Pancreas (tissue), 10 donors: ENCODE measurements at regions not wholly inside any gene's neighbourhood (a gene's known extent, or its start where the extent isn't known, plus 50 kb on each side); places are given as distances from the start of the nearest gene placed in this dataset.

Experiments used
- ATAC-seq, 4 donors: fragments of 200-7000 bp; cut with Tn5 transposase; one replicate each; pipeline versions ENCODE4 v1.8.0 to v1.9.1; 2020; ENCODE audit warnings: mild to moderate bottlenecking in 4 of 4, moderate library complexity in 4 of 4
- DNase-seq, 6 donors: peaks; one replicate each; pipeline ENCODE4 v3.0.0-alpha.2; 2020
- FAIRE-seq: peaks from 2 replicates; lab custom pipeline; 2012; peaks lifted over from hg19 to GRCh38; lab: Jason Lieb, UNC
- H3K27ac ChIP-seq, 4 donors: fragments of 200-600 bp; sonication (generic); 1 replicate in 3 of 4; 2 replicates in 1 of 4; pipeline versions ENCODE4 v1.5.0 to v1.8.0; 2020
- H3K27me3 ChIP-seq, 4 donors: fragments of 200-600 bp; one replicate each; pipeline ENCODE4 v1.8.0; 2021
- H3K36me3 ChIP-seq, 3 donors: fragments of 200-600 bp; sonication (generic) in 1 of 3; one replicate each; pipeline versions ENCODE4 v1.5.0 to v1.8.0; 2020 to 2021
- H3K4me1 ChIP-seq, 3 donors: fragments of 200-600 bp; one replicate each; pipeline ENCODE4 v1.8.0; 2021
- H3K4me3 ChIP-seq, 4 donors: fragments of 200-600 bp; sonication (generic) in 2 of 4; one replicate each; pipeline versions ENCODE4 v1.5.0 to v1.8.0; 2020 to 2021
- H3K9me3 ChIP-seq, 4 donors: fragments of 200-600 bp; one replicate each; pipeline ENCODE4 v1.8.0; 2021
- CTCF ChIP-seq, 4 donors: fragments of 200-600 bp; sonication (generic) in 3 of 4; IDR thresholded peaks; one replicate each; pipeline versions ENCODE4 v1.5.0 to v1.8.0; 2021; ENCODE audit warnings: antibody characterized with exemption in 4 of 4
- WGBS, 2 donors: extraction: QIAGEN DNeasy Blood & Tissue Kit; methylation state at CpG; one replicate each; pipeline ENCODE4 v1.1.7; 2013; 5-methylcytosine and 5-hydroxymethylcytosine counted together
- intact Hi-C, 3 donors: fragments of 100-400 bp; cut with DNase I; formaldehyde crosslinking; loops; one replicate each; pipeline versions ENCODE4 v1.11.1 to v1.14.2; 2022
- donor health status: healthy with polysubstance abuse.
- donor health status: DM: no; HTN: no; CAD: no; lungs with moderate emphysema.
- donor health status: DM: no; HTN: no; CAD: no.
- donor health status: control.
- donor health status: control.
- donor health status: Bipolar disorder and iron deficiency.
- donor health status: DM: yes; HTN: yes; CAD: no.
- donor health status: DM: no; HTN: no; CAD: no.
- donor health status: DM: no; HTN: no; CAD: no.
- donor health status: DM: yes; HTN: yes; CAD: no.

DNA sequence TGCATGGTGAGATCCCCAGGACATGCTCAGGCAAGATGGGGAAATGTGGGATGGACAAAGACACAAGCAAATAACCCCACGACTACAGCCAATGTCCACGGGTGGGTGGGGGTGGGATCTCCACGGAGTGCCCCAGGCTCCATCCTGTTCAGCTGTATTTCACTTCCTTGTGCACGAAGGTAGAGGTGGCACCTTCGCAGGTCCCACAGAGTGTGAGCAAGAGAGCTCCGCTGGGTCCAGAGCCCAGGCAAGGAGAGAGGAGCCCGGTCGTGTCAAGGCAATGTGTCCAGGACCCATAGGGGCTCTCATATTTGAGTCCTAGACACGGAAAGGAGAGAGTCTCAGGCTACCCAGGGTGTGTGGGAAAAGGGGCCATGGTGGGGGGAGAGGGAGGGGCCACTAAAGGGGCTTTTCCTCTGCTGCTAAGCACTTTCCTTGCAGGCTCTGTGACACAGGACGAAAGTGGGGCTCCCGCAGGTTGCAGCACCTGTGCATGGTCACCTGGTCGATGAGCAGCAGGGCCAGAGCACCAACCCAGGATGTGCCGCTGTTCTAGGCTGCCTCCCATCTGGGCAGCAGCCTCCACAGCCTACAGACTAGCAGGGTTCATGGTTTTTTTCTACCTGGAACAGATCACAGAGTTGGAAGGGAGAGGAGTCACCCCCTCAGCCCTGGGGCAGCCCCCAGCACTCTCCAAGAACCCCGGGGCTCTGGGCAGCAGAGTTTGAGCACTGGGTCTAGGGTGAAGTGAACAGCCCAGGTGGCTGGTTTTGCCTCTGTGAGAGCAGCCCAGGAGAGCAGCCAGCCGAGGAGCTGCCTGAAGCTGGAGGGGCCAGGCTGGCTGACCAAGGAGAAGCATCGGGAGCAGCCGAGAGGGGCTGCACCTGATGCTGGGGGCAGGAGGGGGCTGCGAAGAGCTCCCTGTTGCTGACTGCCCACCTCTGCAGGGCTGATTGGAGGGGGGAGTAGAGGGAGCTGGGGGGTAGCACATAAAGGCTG lies 100.7 kb upstream of the MVB12B start:
- Histone ChIP-seq H3K4me1 (no peaks in the 10 kb centered on the region), H3K27me3 (peaks cover 0 to 14% (median 1%) of the 10 kb centered on the region in 4 donors), H3K27ac (no peak overlapping the region), H3K4me3 (no peak overlapping the region), H3K9me3 (no peaks in the 10 kb centered on the region), H3K36me3 (no peaks in the 10 kb centered on the region)
- TF ChIP-seq CTCF (IDR thresholded peaks at IDR 0.05), result no peak
- FAIRE-seq (no peak), ATAC-seq (no peak), DNase-seq (no peak)
- intact Hi-C loops, result loop anchor here in 2 of 3 donors (5.0 kb wide), 1 partner anchor 814 kb away; no protein-coding TSS in a partner anchor
- WGBS, 2 donors, result 46 to 51% methylated on average over 17 to 18 of the region's 18 CpGs

- 62 to 77% methylated on average over 27 of the region's 27 CpGs for WGBS, 2 donors
- FAIRE-seq, result no peak
- ATAC-seq, result no peak
- Histone ChIP-seq H3K4me3 (no peak overlapping the region), H3K27ac (no peak overlapping the region), H3K36me3 (no peaks in the 10 kb centered on the region), H3K27me3 (peaks cover 0 to 3% (median 0%) of the 10 kb centered on the region in 4 donors), H3K9me3 (no peaks in the 10 kb centered on the region), H3K4me1 (no peaks in the 10 kb centered on the region)
- TF ChIP-seq CTCF (IDR thresholded peaks at IDR 0.05), result no peak
- intact Hi-C loops, result loop anchor here in 2 of 3 donors (5.0 kb wide), 1 partner anchor 815 kb away; no protein-coding TSS in a partner anchor
- no peak for DNase-seq
Observed at GRCh38 chr9:126226991-126227936, 99.4 kb upstream of the MVB12B start.

DNA sequence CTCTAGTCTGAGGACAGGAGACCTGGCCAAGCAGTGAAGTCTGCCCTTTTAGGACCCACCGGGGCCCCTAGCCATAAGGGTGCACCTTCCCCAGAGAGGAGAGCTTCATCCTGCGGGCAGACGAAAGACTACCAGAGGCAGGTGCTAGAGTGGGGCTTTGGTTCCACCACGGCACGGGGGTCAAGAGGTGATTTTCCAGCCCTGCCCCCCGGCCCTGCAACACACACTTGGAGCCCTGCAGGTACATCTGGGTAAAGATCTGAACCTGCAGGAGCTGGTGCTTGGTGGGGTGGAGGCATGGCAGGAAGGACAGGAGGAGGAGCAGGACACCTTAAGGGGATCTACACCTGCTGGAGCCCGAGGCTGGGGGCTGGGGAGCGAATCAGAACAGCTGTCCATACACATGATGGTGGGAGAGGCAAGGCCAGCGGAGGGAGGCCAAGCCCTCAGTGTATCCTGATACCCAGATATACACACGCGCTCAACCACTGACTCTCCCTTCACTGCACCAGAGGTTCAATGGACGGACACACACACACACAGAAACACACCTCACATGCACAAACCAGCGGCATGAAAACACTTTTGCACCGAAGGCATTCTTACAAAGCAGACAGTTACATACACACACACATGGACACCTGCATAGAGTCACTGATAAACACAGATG lies 98.4 kb upstream of the MVB12B start:
- no peak for ATAC-seq
- no peak overlapping the region for H3K4me3 ChIP-seq
- DNase-seq, result no peak
- FAIRE-seq, result no peak
- no peaks in the 10 kb centered on the region for H3K9me3 ChIP-seq
- no peaks in the 10 kb centered on the region for H3K4me1 ChIP-seq
- WGBS, 2 donors, result 58 to 71% methylated on average over 14 of the region's 14 CpGs
- intact Hi-C loops, result loop anchor here in 2 of 3 donors (5.0 kb wide), 1 partner anchor 816 kb away; no protein-coding TSS in a partner anchor
- H3K27ac ChIP-seq, result no peak overlapping the region
- no peak for TF ChIP-seq CTCF (IDR thresholded peaks at IDR 0.05)
- no peaks in the 10 kb centered on the region for H3K36me3 ChIP-seq
- no peaks in the 10 kb centered on the region for H3K27me3 ChIP-seq

DNA sequence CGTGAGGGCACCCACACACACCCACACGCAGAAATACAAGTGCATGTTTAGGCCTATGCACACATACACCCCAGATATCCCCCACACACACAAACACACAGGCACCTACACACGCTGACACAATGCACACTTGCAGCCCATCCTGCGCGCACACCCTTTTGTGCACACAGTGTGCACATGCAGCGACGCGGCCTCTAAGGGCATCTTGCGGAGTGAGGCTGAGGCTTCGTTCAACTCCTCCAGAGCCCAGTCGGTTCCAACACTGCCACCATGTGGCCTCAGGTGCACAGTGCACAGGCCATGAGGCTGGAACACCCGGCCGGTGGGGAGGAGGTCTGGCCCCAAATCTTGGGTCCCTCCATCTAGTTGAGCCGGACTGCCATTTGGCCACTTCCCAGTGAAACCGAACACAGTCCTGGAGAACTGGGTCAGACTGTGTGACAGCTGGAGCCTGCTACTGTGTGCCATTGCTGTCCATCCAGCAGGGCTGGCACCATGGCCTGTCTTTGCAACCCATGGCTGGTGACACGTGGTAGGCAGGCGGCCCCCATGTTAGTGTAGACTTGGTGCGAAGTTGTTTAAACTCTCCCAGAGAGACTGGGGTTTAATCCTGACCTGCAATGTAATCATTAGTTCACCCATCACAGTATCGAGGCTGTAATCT lies 97.7 kb upstream of the MVB12B start:
- DNase-seq, result peak; percentile 39 to 86 (median 71)

More for the DNA sequence above, 97.7 kb upstream of the MVB12B start:
- no peak overlapping the region for H3K27ac ChIP-seq
- no peaks in the 10 kb centered on the region for H3K27me3 ChIP-seq
- intact Hi-C loops, result loop anchor here in 2 of 3 donors (5.0 kb wide), 1 partner anchor 817 kb away; no protein-coding TSS in a partner anchor
- no peak overlapping the region for H3K4me3 ChIP-seq
- no peaks in the 10 kb centered on the region for H3K9me3 ChIP-seq
- H3K4me1 ChIP-seq, result no peaks in the 10 kb centered on the region
- peak; percentile 85 to 95 (median 92) for TF ChIP-seq CTCF (IDR thresholded peaks at IDR 0.05)
- no peaks in the 10 kb centered on the region for H3K36me3 ChIP-seq
- WGBS, 2 donors, result 20 to 21% methylated on average over 19 of the region's 19 CpGs
- ATAC-seq (peak; percentile 60 to 98 (median 96)), FAIRE-seq (no peak)
